Esophagus squamous epithelium (tissue), 4 donors: ENCODE measurements at regions not wholly inside any gene's neighbourhood (a gene's known extent, or its start where the extent isn't known, plus 50 kb on each side); places are given as distances from the start of the nearest gene placed in this dataset.

Experiments
- CTCF ChIP-seq, 6 experiments: fragments of 450-650 bp in 4 of 6; fragments of 200-600 bp in 2 of 6; sonication (generic) in 2 of 6; IDR thresholded peaks; one replicate each; pipeline ENCODE4 v1.5.1; 2016 to 2019; ENCODE audit warnings: antibody characterized with exemption in 6 of 6, mild to moderate bottlenecking in 4 of 6, moderate library complexity in 4 of 6
- POLR2A ChIP-seq, 4 donors: fragments of 450-650 bp; IDR thresholded peaks; one replicate each; pipeline ENCODE4 v1.6.1; 2017; ENCODE audit warnings: antibody characterized with exemption in 4 of 4, mild to moderate bottlenecking in 4 of 4, moderate library complexity in 3 of 4

- TF ChIP-seq CTCF (IDR thresholded peaks at IDR 0.05) = no peak
- TF ChIP-seq POLR2A (IDR thresholded peaks at IDR 0.05) = no peak
Measured at GRCh38 chr5:73355108-73355507, 93.5 kb downstream of the FOXD1 start.
